ENCODE measurements at regions not wholly inside any gene's neighbourhood (a gene's known extent, or its start where the extent isn't known, plus 50 kb on each side); places are given as distances from the start of the nearest gene placed in this dataset.

GRCh38 chr10:129396021-129396722 is 70.9 kb upstream of the MGMT start:
- ATAC-seq (ENCODE audit: insufficient read depth, low read depth) (no peak), DNase-seq (no peak)
- TF ChIP-seq CTCF (IDR thresholded peaks at IDR 0.05; ENCODE audit: borderline replicate concordance, extremely low read depth, low read length, poor library complexity, severe bottlenecking): no peak
- TF ChIP-seq EZH2 (IDR thresholded peaks at IDR 0.05; ENCODE audit: borderline replicate concordance, low read depth, low read length, severe bottlenecking): no peak
- H3K79me2 ChIP-seq (ENCODE audit: insufficient read depth, low read length): no peaks in the 10 kb centered on the region
- H3K9ac ChIP-seq (ENCODE audit: low read depth, low read length): no peak overlapping the region
- H3K36me3 ChIP-seq (ENCODE audit: insufficient read depth, low read length): no peaks in the 10 kb centered on the region
- no peak overlapping the region for H3K4me2 ChIP-seq (ENCODE audit: insufficient read depth, low read length)
- no peak overlapping the region for H2AFZ ChIP-seq (ENCODE audit: low read depth, low read length)
- H3K27me3 ChIP-seq (ENCODE audit: insufficient read depth, low read length, poor library complexity): peaks cover 3% of the 10 kb centered on the region
- H3K4me1 ChIP-seq (ENCODE audit: insufficient read depth, low read length): no peaks in the 10 kb centered on the region
- H3K4me3 ChIP-seq (ENCODE audit: low read depth in 1 of 2, low read length in 2 of 2): no peak overlapping the region
- no peaks in the 10 kb centered on the region for H4K20me1 ChIP-seq (ENCODE audit: insufficient read depth, low read length)
- no peaks in the 10 kb centered on the region for H3K9me3 ChIP-seq (ENCODE audit: insufficient read depth, low read length, severe bottlenecking)
- no peak overlapping the region for H3K27ac ChIP-seq (ENCODE audit: low read length)

GRCh38 chr10:129397198-129397974 is 69.7 kb upstream of the MGMT start:
- DNase-seq (no peak), ATAC-seq (ENCODE audit: insufficient read depth, low read depth) (no peak)
- H3K9ac ChIP-seq (ENCODE audit: low read depth, low read length): no peak overlapping the region
- no peaks in the 10 kb centered on the region for H3K4me1 ChIP-seq (ENCODE audit: insufficient read depth, low read length)
- no peak overlapping the region for H3K27ac ChIP-seq (ENCODE audit: low read length)
- no peak overlapping the region for H2AFZ ChIP-seq (ENCODE audit: low read depth, low read length)
- H3K4me2 ChIP-seq (ENCODE audit: insufficient read depth, low read length): no peak overlapping the region
- peaks cover 3% of the 10 kb centered on the region for H3K27me3 ChIP-seq (ENCODE audit: insufficient read depth, low read length, poor library complexity)
- no peak overlapping the region for H3K4me3 ChIP-seq (ENCODE audit: low read depth in 1 of 2, low read length in 2 of 2)
- H3K9me3 ChIP-seq (ENCODE audit: insufficient read depth, low read length, severe bottlenecking): no peaks in the 10 kb centered on the region
- H3K36me3 ChIP-seq (ENCODE audit: insufficient read depth, low read length): no peaks in the 10 kb centered on the region
- H4K20me1 ChIP-seq (ENCODE audit: insufficient read depth, low read length): no peaks in the 10 kb centered on the region
- no peaks in the 10 kb centered on the region for H3K79me2 ChIP-seq (ENCODE audit: insufficient read depth, low read length)
- TF ChIP-seq CTCF (IDR thresholded peaks at IDR 0.05; ENCODE audit: borderline replicate concordance, extremely low read depth, low read length, poor library complexity, severe bottlenecking): no peak
- TF ChIP-seq EZH2 (IDR thresholded peaks at IDR 0.05; ENCODE audit: borderline replicate concordance, low read depth, low read length, severe bottlenecking): no peak

GRCh38 chr10:129398711-129399141 is 68.3 kb upstream of the MGMT start:
- no peaks in the 10 kb centered on the region for H3K4me1 ChIP-seq (ENCODE audit: insufficient read depth, low read length)
- H3K9me3 ChIP-seq (ENCODE audit: insufficient read depth, low read length, severe bottlenecking): no peaks in the 10 kb centered on the region
- H4K20me1 ChIP-seq (ENCODE audit: insufficient read depth, low read length): no peaks in the 10 kb centered on the region
- DNase-seq (no peak), ATAC-seq (ENCODE audit: insufficient read depth, low read depth) (no peak)
- H3K4me2 ChIP-seq (ENCODE audit: insufficient read depth, low read length): no peak overlapping the region
- no peak overlapping the region for H3K27ac ChIP-seq (ENCODE audit: low read length)
- H3K36me3 ChIP-seq (ENCODE audit: insufficient read depth, low read length): no peaks in the 10 kb centered on the region
- no peak overlapping the region for H3K9ac ChIP-seq (ENCODE audit: low read depth, low read length)
- TF ChIP-seq EZH2 (IDR thresholded peaks at IDR 0.05; ENCODE audit: borderline replicate concordance, low read depth, low read length, severe bottlenecking) (no peak), CTCF (IDR thresholded peaks at IDR 0.05; ENCODE audit: borderline replicate concordance, extremely low read depth, low read length, poor library complexity, severe bottlenecking) (no peak)
- no peak overlapping the region for H3K4me3 ChIP-seq (ENCODE audit: low read depth in 1 of 2, low read length in 2 of 2)
- H3K27me3 ChIP-seq (ENCODE audit: insufficient read depth, low read length, poor library complexity): peaks cover 3% of the 10 kb centered on the region
- no peaks in the 10 kb centered on the region for H3K79me2 ChIP-seq (ENCODE audit: insufficient read depth, low read length)
- H2AFZ ChIP-seq (ENCODE audit: low read depth, low read length): no peak overlapping the region
